Right lobe of liver (tissue), 4 donors: ENCODE measurements at regions not wholly inside any gene's neighbourhood (a gene's known extent, or its start where the extent isn't known, plus 50 kb on each side); places are given as distances from the start of the nearest gene placed in this dataset.

ENCODE experiments used
- POLR2A ChIP-seq: fragments of 450-650 bp; IDR thresholded peaks from one replicate; pipeline ENCODE4 v1.6.1; 2017; ENCODE audit warnings: antibody characterized with exemption, mild to moderate bottlenecking
- TF ChIP-seq, protein P1 (sequence below), 4 donors: fragments of 200-600 bp in 3 of 4; fragments of 450-650 bp in 1 of 4; IDR thresholded peaks; one replicate each; pipeline versions ENCODE4 v1.5.1 to v1.8.0; 2016 to 2022; ENCODE audit warnings: antibody characterized with exemption in 4 of 4, mild to moderate bottlenecking in 2 of 4
- donor health status: DM: no; HTN: no; CAD: no.
- donor health status: DM: no; HTN: no; CAD: no.
- donor health status: DM: no; HTN: yes; CAD: no.

DNA sequence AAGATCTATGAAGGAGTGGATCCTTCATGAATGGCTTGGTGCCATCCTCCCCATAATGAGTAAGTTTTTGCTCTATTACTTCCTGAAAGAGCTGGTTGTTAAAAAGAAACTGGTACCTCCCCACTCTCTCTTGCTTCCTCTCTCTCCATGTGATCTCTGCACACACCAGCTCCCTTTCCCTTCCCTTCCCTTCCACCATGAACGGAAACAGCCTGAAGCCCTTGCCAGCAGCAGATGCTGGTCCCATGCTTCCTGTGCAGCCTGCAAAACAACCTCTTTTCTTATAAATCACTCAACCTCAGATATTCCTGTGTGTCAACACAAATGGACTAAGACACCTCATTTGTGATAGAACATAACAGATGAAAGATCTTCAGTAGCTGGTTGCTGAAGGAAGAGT lies 303.5 kb upstream of the ACVR2A start:
- TF ChIP-seq, protein P1, sequence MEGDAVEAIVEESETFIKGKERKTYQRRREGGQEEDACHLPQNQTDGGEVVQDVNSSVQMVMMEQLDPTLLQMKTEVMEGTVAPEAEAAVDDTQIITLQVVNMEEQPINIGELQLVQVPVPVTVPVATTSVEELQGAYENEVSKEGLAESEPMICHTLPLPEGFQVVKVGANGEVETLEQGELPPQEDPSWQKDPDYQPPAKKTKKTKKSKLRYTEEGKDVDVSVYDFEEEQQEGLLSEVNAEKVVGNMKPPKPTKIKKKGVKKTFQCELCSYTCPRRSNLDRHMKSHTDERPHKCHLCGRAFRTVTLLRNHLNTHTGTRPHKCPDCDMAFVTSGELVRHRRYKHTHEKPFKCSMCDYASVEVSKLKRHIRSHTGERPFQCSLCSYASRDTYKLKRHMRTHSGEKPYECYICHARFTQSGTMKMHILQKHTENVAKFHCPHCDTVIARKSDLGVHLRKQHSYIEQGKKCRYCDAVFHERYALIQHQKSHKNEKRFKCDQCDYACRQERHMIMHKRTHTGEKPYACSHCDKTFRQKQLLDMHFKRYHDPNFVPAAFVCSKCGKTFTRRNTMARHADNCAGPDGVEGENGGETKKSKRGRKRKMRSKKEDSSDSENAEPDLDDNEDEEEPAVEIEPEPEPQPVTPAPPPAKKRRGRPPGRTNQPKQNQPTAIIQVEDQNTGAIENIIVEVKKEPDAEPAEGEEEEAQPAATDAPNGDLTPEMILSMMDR (IDR thresholded peaks at IDR 0.05), result no peak
- no peak for TF ChIP-seq POLR2A
